Fibroblast of mammary gland (primary cell): ENCODE measurements at regions not wholly inside any gene's neighbourhood (a gene's known extent, or its start where the extent isn't known, plus 50 kb on each side); places are given as distances from the start of the nearest gene placed in this dataset.
"Not testable (repeated sequence)": the region's sequence is repeated elsewhere in the genome, so short reads cannot be mapped to it uniquely, and the experiment has no call there.

Experiments used
- DNase-seq: peaks from one replicate; pipeline ENCODE4 v3.0.0-alpha.2; 2010; ENCODE audit warnings: low read depth
- H3K4me3 ChIP-seq: 2 replicates; pipeline ENCODE4 v1.5.1; 2011; ENCODE audit warnings: low read depth, mild to moderate bottlenecking, low read length, moderate library complexity; ENCODE audit not compliant: control insufficient read depth

DNA sequence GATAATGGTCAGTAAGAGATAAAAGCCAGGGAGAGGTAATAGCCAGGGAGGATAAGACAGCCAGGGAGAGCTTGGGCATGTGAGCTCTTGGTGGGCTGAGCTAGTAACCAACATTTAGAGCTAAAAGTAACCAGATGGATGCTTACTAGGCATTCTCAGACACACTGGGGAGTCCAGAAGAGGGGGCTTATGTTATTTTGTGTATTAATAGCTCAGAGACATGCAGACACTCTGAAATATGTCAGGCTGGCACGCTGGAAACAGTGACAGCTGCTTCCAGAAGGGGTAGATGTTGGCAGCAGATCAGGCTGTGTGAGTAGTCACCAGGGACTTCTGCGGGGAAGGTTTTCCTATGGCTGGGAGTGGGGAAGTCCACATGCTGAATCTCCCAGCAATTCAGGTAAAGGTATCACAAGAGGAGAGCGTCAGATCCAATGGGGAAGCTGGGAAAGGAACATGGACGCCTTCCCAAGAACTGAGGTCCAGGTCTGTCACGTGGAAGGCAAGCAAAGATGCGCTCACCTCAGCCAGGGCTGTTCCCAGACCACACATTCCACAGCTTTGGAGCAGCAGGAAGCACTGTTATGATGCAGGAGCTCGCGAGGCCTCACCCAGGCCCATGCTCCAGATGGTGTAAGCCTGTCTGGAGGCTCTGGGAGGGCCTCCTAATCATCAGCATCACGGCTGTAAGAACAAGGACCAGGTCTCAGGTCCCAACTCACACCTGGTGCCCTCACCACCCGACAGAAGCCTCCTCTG, 196.0 kb downstream of the ATP6V0E2 start:
- not testable (repeated sequence) for H3K4me3 ChIP-seq, DNase-seq

DNA sequence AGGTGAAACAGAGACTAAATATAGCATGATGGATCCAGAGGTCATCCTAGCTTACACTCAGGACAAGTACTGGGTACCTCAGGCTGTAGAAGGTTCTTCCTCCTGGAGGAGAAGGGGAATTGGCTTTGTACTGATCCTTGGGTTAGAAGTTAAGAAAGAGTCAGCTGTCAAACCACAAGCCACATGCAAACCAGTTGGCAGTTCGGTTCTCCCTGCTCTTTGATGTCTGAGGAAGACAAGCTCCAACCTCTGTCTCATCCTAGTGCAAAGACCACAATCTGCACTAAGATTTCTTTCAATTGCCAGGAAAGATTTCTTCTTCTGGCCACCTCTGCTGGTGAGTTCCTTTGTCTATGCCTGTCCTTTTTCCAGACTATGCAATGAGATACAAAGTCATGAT, 203.8 kb downstream of the ATP6V0E2 start:
- DNase-seq, H3K4me3 ChIP-seq: not testable (repeated sequence)

DNA sequence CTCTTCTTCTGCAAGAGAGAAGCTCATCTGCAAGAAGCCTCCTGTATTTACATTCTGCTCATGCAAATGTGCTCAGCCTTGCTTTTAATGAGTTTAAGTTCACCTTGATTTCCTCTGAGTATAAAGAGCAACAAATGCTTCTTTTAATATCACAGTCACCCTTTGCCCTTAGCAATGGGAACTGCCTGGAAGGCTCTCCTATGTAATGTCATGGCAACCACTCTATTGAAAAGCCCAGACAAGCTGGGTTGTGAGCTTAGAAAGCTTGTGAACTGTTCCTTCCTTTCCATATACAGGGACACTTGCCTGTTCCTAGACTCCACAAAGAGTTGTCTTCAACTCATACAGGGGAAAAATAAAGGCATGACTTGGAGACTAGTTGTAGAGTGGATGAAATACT, 208.1 kb downstream of the ATP6V0E2 start:
- not testable (repeated sequence) for DNase-seq, H3K4me3 ChIP-seq

DNA sequence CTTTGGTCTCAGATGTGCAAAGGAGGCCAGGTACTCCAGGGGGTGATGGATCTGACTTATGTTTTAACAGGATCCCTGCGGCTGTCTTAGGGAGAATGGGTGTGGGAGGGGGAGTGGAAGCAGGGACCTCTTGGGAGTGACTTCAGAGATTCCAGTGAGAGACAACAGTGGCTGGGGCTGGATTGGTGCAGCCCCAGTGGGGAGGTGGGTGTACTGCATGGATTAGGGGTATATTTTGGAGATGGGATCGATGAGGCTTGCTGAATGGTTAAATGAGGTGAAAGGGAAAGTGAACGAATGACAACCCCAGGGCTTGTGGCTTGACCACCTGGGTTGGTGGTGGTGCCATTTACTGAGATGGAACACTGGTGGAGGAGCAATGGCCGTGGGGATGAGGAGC, 211.0 kb downstream of the ATP6V0E2 start:
- not testable (repeated sequence) for H3K4me3 ChIP-seq, DNase-seq

DNA sequence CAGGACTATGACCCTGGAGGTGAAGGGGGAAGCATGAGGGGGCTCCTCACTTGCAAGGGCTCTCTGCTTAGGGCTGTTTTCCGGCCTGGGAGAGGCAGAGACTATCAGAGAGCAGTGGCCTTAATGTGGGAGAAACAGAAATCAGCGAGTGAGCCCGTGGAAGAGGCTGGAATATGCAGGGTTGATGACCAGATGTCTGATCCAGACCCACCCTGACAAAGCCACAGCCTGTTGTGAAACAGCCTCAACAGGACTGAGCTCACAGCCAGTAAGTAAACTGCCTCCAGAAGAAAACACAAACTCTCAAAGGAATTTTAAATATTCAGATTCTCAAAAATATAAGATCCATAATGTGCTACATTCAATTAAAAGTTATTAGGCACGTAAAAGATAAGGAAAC, 213.7 kb downstream of the ATP6V0E2 start:
- DNase-seq, result peak; percentile 35
- H3K4me3 ChIP-seq, result not testable (repeated sequence)

DNA sequence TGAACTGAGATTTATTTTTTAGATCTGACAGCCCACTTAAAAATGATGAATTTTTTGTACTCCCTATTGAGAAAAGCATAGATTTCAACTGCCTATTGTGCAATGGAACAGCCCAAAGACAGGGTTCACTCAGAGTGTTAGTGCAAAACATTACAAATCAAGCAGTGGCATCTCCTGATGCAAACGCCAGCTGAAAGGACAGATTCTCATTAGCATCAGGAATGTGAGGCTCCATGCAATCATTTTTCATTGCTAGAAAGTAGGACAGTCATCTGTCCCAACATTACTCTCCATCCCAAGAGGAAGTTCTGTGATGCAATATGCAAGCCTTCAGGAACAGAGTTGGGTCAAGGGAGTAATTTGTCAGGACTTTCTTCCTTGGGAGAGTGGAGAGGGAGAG, 215.4 kb downstream of the ATP6V0E2 start:
- peak; percentile 18 for DNase-seq
- not testable (repeated sequence) for H3K4me3 ChIP-seq

DNA sequence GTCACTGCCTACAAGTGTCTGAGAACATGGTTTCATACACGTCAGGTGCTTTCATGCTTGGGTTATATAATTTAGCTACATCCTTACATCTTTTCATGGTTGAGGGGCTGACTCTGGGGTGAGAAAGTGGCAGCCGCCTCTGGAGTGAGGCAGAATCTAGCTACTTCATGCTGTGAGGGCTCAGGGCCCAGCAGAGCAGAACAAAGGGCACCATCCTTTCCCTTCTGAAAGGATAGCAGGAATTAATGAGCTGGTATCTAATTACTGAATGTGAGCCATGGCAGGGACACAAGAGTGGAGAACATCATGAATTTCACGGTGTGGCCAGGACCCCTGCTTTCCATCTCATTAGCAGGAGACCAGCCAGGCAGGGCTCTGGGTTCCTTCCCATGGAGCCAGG, 217.0 kb downstream of the ATP6V0E2 start:
- not testable (repeated sequence) for H3K4me3 ChIP-seq, DNase-seq

DNA sequence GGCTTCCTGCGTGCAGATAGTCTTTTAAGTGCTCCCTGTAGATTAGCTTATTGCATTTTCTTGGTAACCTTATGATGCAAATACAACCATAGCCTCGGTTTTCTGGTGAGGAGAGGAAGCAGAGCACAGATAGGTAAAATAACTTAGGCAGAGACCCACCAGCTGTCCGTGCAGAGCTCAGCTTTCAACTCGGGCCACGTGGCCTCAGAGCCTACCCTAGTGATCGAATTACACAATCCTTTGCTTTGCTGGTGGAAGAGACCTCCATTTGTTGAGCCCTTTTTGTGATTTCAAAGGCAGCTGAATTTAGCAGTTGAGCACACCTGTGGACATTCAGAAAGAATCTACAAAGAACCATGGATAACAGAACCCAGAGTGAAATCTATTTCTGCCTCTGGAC, 220.1 kb downstream of the ATP6V0E2 start:
- not testable (repeated sequence) for DNase-seq, H3K4me3 ChIP-seq

DNA sequence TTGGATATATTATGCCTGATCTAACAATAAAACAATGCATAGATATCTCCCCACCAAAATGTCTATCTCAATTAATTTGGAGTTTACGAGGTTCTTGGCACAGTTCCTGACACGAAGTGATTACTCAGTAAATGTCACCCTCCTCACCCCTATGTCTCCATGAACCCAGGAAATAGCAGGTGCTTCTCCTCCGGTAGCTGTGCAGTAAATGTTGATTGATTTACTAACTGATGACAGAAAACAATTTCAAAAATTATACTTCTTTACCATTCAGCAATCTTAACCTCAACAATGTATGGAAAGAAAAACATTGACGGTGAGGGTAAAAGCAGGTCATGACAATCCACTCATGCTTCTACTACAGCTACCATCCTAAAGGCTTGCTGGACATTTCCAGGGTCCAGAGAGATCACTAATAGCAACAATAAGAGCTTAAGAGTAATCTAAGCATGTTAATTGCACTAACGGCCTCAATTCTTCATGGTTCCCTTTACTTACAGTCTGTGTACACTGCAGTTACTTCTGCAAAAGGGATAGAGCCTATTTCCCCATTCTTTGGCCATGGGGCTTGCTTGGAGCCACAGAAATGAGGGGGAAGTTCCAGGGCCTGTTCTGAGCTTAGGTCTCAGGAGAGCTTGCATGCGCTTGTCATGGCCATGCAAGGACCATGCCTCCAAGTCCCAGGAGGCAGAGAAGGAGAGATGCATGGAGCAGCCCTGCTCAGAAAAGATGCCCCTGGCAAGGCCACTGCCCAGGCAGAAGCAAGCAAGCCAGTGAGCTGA, 222.6 kb downstream of the ATP6V0E2 start:
- not testable (repeated sequence) for DNase-seq, H3K4me3 ChIP-seq

DNA sequence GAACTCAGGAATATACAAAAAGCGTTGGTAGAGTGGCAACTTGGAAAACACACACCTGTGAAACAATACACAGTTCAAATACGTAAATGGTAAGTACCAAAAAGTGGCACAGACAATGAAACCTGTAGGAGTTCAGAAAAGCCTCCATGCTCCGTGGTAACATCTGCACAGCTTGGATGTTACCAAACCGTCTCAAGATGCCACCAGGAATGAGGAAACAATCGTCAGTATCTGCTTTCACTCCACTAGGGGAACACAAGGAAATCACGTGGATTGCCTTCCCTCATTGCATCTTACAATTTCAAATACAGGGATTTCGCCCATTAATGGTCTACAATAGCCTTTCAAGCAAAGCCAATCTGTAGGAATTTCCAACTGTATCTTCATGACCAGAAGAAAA, 224.6 kb upstream of the LRRC61 start:
- DNase-seq, H3K4me3 ChIP-seq: not testable (repeated sequence)

DNA sequence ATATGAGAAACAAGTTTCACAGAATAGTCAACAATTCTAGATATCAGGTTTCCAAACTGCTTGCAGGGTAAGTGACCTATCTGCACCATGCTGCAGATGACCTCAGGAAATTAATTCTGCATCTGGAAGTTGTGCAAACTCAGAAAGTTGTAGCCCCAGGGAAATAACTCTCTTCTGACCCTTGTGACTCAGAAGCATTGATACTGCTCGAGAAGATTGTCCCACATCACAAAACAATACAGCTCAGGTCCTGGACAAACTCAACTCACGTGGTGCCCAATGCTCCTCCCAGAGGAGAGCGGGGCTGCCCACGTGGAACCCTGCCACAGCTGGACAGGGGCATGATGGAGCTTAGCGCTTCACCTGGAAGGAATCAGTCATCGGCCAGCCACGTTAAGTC, 221.9 kb upstream of the LRRC61 start:
- not testable (repeated sequence) for H3K4me3 ChIP-seq, DNase-seq

DNA sequence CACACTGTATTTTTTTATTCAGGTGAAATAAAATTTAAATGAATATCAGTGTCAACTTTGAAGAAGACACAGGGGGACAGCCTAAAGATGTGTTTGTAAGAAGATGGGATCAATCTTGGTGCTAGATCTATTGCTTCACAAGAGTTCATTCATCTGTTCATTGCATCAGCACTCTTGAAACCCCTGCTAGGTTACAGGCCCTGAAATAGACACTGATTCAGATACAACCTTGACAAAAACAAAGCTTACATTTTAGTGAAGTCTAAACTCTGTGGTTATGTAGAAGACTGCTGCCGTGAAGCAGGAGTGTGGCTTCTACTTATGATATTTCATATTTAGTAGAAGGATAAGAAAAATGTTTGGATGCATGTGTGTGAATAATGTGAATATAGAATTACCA, 215.9 kb upstream of the LRRC61 start:
- not testable (repeated sequence) for DNase-seq, H3K4me3 ChIP-seq

DNA sequence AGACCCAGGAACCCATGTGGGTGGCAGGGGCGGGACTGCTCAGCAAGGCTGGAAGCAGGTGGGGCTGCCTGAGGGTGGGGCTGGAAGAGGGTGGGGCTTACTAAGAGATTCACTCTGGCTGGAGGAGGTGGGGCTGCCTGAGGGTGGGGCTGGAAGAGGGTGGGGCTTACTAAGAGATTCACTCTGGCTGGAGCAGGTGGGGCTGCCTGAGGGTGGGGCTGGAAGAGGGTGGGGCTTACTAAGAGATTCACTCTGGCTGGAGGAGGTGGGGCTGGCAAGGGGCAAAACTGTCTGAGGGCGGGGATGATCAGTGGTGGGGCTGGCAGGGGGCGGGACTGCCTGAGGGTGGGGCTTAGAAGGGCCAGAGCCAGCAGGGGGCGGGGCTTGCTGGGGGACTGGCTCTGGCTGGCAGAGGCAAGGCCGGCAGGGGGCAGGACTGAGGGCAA, 212.8 kb upstream of the LRRC61 start:
- not testable (repeated sequence) for H3K4me3 ChIP-seq, DNase-seq

DNA sequence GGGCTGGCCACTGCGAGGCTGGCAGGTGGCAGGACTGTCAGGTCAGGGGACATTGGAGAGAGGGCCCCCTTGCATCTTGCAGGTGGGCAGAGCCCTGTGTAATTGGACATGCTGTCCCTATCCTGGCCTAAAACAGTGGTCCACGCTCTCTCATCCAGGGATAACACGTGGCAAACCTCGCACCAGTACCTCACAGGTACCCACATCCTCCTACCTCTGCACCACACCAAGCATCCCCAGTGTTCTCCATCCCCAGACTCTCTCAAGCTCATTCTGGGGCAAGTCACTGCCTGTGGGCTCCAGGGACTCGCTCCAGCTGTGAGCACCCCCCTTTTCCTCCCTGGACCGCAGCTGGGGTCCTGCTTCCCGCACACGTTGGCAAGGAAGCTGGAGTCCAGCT, 212.3 kb upstream of the LRRC61 start:
- DNase-seq, H3K4me3 ChIP-seq: not testable (repeated sequence)

DNA sequence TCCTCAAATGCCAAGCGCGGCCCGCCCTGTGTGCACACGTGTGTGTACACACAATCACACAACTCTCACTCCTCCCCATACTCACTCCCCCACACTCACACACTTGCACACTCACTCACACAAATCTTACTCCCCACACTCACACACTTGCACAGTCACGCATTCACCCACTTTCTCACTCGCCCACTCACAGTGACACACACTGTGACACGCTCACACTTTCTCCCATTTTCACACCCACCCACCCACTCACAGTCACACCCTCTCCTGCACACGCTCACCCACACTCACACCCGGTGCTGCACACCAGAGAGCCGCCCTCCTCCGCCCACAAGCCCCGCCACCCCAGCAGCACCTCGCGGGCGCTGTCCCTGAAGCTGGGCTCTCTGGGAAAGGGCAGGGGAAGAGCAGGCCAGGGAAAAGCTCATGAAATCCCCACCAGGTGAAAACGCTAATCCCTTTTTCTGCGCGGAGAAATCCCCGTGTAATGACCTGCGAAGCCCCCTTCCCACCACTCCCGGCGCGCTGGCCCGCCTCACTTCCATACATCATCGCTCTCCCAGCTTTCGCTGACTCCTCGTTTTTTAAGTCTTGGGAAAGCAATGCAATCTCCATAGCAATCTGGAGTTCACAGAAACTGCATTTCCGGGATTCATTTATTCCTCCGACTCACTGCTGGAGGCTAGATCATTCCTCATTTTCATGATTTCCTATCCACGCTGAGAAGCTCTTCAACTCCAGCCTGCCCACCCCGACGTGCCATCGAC, 211.6 kb upstream of the LRRC61 start:
- not testable (repeated sequence) for DNase-seq, H3K4me3 ChIP-seq

DNA sequence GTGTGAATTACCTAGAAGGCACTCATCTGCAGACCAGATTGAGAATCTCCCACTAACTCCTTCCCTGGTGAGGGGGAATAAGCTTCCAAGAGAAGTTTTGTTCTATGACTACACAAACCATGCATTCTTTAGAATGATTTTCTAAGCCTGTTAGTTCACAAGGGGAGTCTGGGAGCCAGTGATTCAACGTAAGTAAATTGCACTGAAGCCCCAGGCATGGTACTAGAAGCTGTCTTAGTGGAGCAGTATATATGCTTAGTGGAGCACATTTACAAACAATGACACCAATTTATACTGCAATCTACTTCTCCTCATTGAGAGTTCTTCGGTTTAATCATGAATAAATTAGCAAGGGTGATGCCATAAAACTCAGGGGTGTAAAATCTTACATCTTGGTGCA, 209.9 kb upstream of the LRRC61 start:
- H3K4me3 ChIP-seq, DNase-seq: not testable (repeated sequence)

DNA sequence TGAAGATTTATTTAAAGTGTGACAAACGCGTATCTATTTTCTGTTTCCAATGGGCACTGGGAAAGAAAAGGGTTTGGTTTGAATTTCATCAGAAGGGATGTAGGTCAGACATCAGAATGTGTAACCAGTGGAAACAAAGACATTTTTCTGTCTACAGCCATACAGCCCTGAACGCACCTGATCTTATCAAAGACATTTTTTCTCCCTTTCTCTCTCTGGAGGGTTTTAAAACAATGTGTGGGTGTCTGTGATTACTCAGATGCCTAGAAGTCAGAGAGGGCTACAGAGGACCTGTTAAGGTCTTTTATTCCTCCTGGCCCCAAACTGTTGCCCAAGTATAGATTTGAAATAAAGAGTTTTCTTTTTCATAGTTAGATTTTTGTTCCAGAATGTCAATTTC, 208.6 kb upstream of the LRRC61 start:
- H3K4me3 ChIP-seq, DNase-seq: not testable (repeated sequence)

DNA sequence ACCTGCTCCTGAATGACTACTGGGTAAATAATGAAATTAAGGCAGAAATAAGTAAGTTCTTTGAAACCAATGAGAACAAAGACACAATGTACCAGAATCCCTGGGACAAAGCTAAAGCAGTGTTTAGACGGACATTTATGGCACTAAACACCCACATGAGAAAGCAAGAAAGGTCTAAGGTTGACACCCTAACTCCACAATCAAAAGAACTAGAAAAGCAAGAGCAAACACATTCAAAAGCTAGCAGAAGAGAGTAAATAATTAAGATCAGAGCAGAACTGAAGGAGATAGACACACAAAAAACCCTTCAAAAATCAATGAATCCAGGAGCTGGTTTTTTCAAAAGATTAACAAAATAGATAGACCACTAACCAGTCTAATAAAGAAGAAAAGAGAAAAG, 203.2 kb upstream of the LRRC61 start:
- not testable (repeated sequence) for DNase-seq, H3K4me3 ChIP-seq

DNA sequence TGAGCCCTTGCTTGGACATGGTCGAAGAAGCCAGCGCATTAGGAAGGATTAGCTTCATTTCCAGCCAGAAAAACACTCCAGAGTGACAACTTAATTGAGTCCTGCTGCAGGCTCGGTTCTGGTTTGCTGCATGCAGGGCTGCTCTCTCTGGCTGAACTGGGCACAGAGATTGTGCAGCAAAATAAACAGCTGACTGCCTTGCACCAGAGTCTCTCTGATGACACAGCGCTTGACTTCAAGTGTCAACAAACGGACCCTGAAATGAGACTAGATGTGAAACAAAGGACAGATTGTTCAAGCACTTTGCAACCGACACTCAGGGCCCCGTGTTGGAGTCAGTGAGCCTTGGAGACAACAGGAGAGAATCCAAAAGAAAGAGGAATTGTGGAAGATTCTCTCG, 197.3 kb upstream of the LRRC61 start:
- not testable (repeated sequence) for H3K4me3 ChIP-seq, DNase-seq
